ENCODE measurements at regions not wholly inside any gene's neighbourhood (a gene's known extent, or its start where the extent isn't known, plus 50 kb on each side); places are given as distances from the start of the nearest gene placed in this dataset.

GRCh38 chr14:89485264-89485663, 68.2 kb upstream of the FOXN3 start:
- Histone ChIP-seq H3K4me3 (no peak overlapping the region), H3K36me3 (replicated peaks in 1 of 2; ENCODE audit: insufficient read depth in 1 of 2, low read depth in 2 of 2) (no peaks in the 10 kb centered on the region), H3K4me1 (no peaks in the 10 kb centered on the region), H3K9me3 (no peaks in the 10 kb centered on the region), H3K27ac (no peak overlapping the region), H3K27me3 (no peaks in the 10 kb centered on the region)
- DNase-seq, result no peak
- no peak for ATAC-seq
- no peak for TF ChIP-seq POLR2A (IDR thresholded peaks at IDR 0.05)
- TF ChIP-seq CTCF (IDR thresholded peaks at IDR 0.05), result no peak
- WGBS, 2 donors, result 75 to 96% methylated on average over 2 of the region's 2 CpGs
- intact Hi-C loops (cut with DNase I), result no loop called here

GRCh38 chr14:89484051-89484844, 67.2 kb upstream of the FOXN3 start:
- Histone ChIP-seq H3K9me3 (no peaks in the 10 kb centered on the region), H3K4me3 (no peak overlapping the region), H3K4me1 (no peaks in the 10 kb centered on the region), H3K36me3 (replicated peaks in 1 of 2; ENCODE audit: insufficient read depth in 1 of 2, low read depth in 2 of 2) (no peaks in the 10 kb centered on the region), H3K27me3 (no peaks in the 10 kb centered on the region), H3K27ac (no peak overlapping the region)
- TF ChIP-seq POLR2A (IDR thresholded peaks at IDR 0.05) (no peak), CTCF (IDR thresholded peaks at IDR 0.05) (no peak)
- DNase-seq, result peak in 1 of 4 donors; percentile 34
- no peak for ATAC-seq
- WGBS, 2 donors, result 83 to 95% methylated on average over 9 of the region's 9 CpGs
- intact Hi-C loops (cut with DNase I), result no loop called here

GRCh38 chr14:89481196-89481595, 64.2 kb upstream of the FOXN3 start:
- H3K27me3 ChIP-seq, result no peaks in the 10 kb centered on the region
- no peaks in the 10 kb centered on the region for H3K9me3 ChIP-seq
- DNase-seq (no peak), ATAC-seq (no peak)
- no peaks in the 10 kb centered on the region for H3K36me3 ChIP-seq (replicated peaks in 1 of 2; ENCODE audit: insufficient read depth in 1 of 2, low read depth in 2 of 2)
- TF ChIP-seq POLR2A (IDR thresholded peaks at IDR 0.05) (no peak), CTCF (IDR thresholded peaks at IDR 0.05) (no peak)
- WGBS, 2 donors, result 80 to 88% methylated on average over 11 of the region's 11 CpGs
- intact Hi-C loops (cut with DNase I), result no loop called here
- H3K27ac ChIP-seq, result no peak overlapping the region
- no peak overlapping the region for H3K4me3 ChIP-seq
- H3K4me1 ChIP-seq, result peaks cover 16% of the 10 kb centered on the region

- DNase-seq, result no peak
- 91 to 98% methylated on average over 6 of the region's 6 CpGs for WGBS, 2 donors
- no peaks in the 10 kb centered on the region for H3K36me3 ChIP-seq (replicated peaks in 1 of 2; ENCODE audit: insufficient read depth in 1 of 2, low read depth in 2 of 2)
- H3K27me3 ChIP-seq, result no peaks in the 10 kb centered on the region
- no peaks in the 10 kb centered on the region for H3K9me3 ChIP-seq
- TF ChIP-seq CTCF (IDR thresholded peaks at IDR 0.05) (no peak), POLR2A (IDR thresholded peaks at IDR 0.05) (no peak)
- peaks cover 16% of the 10 kb centered on the region for H3K4me1 ChIP-seq
- intact Hi-C loops (cut with DNase I), result no loop called here
- ATAC-seq, result no peak
- no peak overlapping the region for H3K27ac ChIP-seq
- H3K4me3 ChIP-seq, result no peak overlapping the region
Observed at GRCh38 chr14:89480278-89480677, 63.2 kb upstream of the FOXN3 start.

- Histone ChIP-seq H3K9me3 (no peaks in the 10 kb centered on the region), H3K4me1 (peaks cover 16% of the 10 kb centered on the region), H3K27ac (no peak overlapping the region), H3K36me3 (replicated peaks in 1 of 2; ENCODE audit: insufficient read depth in 1 of 2, low read depth in 2 of 2) (no peaks in the 10 kb centered on the region), H3K4me3 (no peak overlapping the region), H3K27me3 (no peaks in the 10 kb centered on the region)
- intact Hi-C loops (cut with DNase I), result no loop called here
- DNase-seq (no peak), ATAC-seq (no peak)
- 91 to 97% methylated on average over 6 of the region's 6 CpGs for WGBS, 2 donors
- TF ChIP-seq CTCF (IDR thresholded peaks at IDR 0.05) (no peak), POLR2A (IDR thresholded peaks at IDR 0.05) (no peak)
Observed at GRCh38 chr14:89479802-89480201, 62.8 kb upstream of the FOXN3 start.

Data from body of pancreas (tissue), 4 donors.